Retinal pigment epithelial cell (primary cell): ENCODE measurements at regions not wholly inside any gene's neighbourhood (a gene's known extent, or its start where the extent isn't known, plus 50 kb on each side); places are given as distances from the start of the nearest gene placed in this dataset.

ENCODE experiments used
- DNase-seq: peaks from one replicate; pipeline ENCODE4 v3.0.0-alpha.2; 2010; ENCODE audit warnings: low read depth
- H3K4me3 ChIP-seq: 2 replicates; pipeline ENCODE4 v1.5.1; 2011; ENCODE audit warnings: mild to moderate bottlenecking, low read length, control low read depth, moderate library complexity
- CTCF ChIP-seq: conservative IDR thresholded peaks from 2 replicates; pipeline ENCODE4 v1.5.1; 2011; ENCODE audit warnings: low read depth, low read length, control low read depth, inconsistent platforms

GRCh38 chr14:61847861-61848260 is 85.6 kb downstream of the SNAPC1 start:
- DNase-seq: no peak
- TF ChIP-seq CTCF: no peak

DNA sequence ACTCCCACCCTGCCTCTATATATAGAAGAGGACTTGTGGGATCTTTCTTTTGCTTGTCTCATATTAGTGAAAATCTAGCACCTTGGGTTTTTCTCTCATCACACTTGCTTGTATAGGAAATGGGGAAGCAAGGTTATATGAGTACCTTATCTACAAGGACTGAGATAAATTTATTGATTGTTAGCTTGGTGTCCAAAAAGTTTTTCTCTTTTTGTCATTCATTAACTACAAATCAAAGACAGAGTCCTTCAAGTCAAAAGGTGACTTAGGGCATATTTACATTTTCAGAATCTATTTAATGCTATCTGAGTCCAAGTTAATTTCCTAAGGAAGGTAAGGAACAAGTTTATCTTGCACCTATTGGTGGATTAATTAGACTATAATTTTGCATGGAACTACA is 92.7 kb downstream of the SNAPC1 start:
- no peak for DNase-seq
- no peak overlapping the region for H3K4me3 ChIP-seq
- TF ChIP-seq CTCF: no peak

More at GRCh38 chr14:61847861-61848260, 85.6 kb downstream of the SNAPC1 start:
- H3K4me3 ChIP-seq: no peak overlapping the region

GRCh38 chr14:61860294-61860918 is 98.2 kb downstream of the SNAPC1 start:
- no peak overlapping the region for H3K4me3 ChIP-seq
- peak; percentile 90 for TF ChIP-seq CTCF
- no peak for DNase-seq

DNA sequence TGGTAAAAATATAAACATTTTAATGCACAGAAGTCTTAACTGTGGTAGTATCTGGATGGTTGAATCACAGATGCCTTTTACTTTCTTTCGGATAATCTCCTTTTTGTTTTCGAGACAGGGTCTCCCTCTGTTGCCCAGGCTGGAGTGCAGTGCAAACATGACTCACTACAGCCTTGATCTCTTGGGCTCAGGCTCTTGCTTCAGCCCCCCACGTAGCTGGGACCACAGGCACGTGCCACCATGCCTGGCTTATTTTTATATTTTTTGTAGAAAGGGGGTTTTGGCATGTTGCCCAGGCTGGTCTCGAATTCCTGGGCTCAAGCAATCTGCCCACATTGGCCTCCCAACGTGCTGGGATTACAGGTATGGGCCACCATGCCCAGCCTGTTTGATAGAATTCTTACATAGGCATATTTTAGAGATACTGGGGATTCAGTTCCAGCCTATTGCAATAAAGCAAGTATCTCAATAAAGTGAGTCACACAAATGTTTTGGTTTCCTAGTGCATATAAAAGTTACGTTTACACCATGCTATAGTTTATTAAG is 99.2 kb downstream of the SNAPC1 start:
- DNase-seq: no peak
- no peak for TF ChIP-seq CTCF

DNA sequence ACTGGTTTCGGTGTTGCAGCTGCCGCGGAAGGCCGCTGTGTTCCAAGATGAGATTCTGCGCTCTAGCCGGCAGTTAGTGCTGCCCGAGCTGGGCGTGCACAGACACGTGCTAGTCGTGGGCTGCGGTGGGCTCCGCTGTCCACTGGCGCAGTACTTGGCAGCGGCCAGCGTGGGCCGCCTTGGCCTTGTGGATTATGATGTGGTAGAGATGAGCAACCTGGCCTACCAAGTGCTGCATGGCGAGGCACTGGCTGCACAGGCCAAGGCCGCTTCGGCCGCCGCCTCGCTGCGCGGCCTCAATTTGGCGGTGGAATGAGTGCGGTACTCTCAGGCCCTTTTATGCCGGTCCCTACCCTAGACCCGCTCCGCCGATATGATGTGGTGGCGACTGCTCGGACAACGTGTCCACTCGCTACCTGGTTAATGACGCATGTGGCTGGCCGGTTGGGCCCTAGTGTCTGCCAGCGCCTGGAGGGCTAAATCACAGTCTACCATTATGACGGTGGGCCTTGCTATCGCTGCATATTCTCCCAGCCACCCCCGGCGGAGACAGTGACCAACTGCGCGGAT is 102.2 kb downstream of the SNAPC1 start:
- no peak overlapping the region for H3K4me3 ChIP-seq
- DNase-seq: no peak

More for the DNA sequence above, 99.2 kb downstream of the SNAPC1 start:
- no peak overlapping the region for H3K4me3 ChIP-seq

GRCh38 chr14:61866932-61867920 is 105.0 kb downstream of the SNAPC1 start:
- DNase-seq: no peak
- H3K4me3 ChIP-seq: no peak overlapping the region
- TF ChIP-seq CTCF: no peak

More for the DNA sequence above, 102.2 kb downstream of the SNAPC1 start:
- TF ChIP-seq CTCF: no peak
